H1 (cell line): ENCODE measurements at regions not wholly inside any gene's neighbourhood (a gene's known extent, or its start where the extent isn't known, plus 50 kb on each side); places are given as distances from the start of the nearest gene placed in this dataset.

Experiments
- CTCF ChIA-PET: fragments of 300-600 bp; sonication (Branson Sonifier 250); formaldehyde crosslinking; loops from one replicate; lab custom pipeline; 2021; ENCODE audit not compliant: partially characterized antibody; lab: Charles Lee
- POLR2A ChIA-PET: fragments of 300-600 bp; sonication (Branson Sonifier 250); formaldehyde crosslinking; loops from one replicate; lab custom pipeline; 2021; ENCODE audit warnings: inconsistent platforms; ENCODE audit not compliant: partially characterized antibody; lab: Charles Lee
- DNase-seq, 2 experiments: peaks; one replicate each; pipeline versions ENCODE4 v3.0.0 to v3.0.0-alpha.2; 2010 to 2022; ENCODE audit warnings: low spot score in 2 of 2, low read depth in 1 of 2, mixed read lengths in 1 of 2
- FAIRE-seq: peaks from 2 replicates; lab custom pipeline; 2011; peaks lifted over from hg19 to GRCh38; lab: Jason Lieb, UNC
- H2AFZ ChIP-seq: 2 replicates; pipeline ENCODE4 v1.8.1; 2012; ENCODE audit warnings: low read length, inconsistent platforms
- H2AK5ac ChIP-seq: 2 replicates; pipeline ENCODE4 v1.6.1; 2013; ENCODE audit warnings: low read depth, low read length
- H2BK120ac ChIP-seq: replicated peaks from 2 replicates; pipeline ENCODE3; 2013; ENCODE audit warnings: low read depth, low read length, inconsistent platforms
- H2BK12ac ChIP-seq: 2 replicates; pipeline ENCODE4 v1.6.1; 2013; ENCODE audit warnings: low read depth, low read length
- H2BK15ac ChIP-seq: 2 replicates; pipeline ENCODE4 v1.6.1; 2013; ENCODE audit warnings: low read length
- H2BK20ac ChIP-seq: 2 replicates; pipeline ENCODE4 v1.6.1; 2013; ENCODE audit warnings: low read length
- H2BK5ac ChIP-seq: 2 replicates; pipeline ENCODE4 v1.6.1; 2013; ENCODE audit warnings: low read depth, low read length
- H3K14ac ChIP-seq: 2 replicates; pipeline ENCODE4 v1.6.1; 2013; ENCODE audit warnings: inconsistent platforms; ENCODE audit not compliant: insufficient read length
- H3K18ac ChIP-seq: 2 replicates; pipeline ENCODE4 v1.6.1; 2013; ENCODE audit warnings: low read length; ENCODE audit errors: extremely low read depth
- H3K23ac ChIP-seq: 2 replicates; pipeline ENCODE4 v1.6.1; 2013; ENCODE audit warnings: inconsistent platforms; ENCODE audit not compliant: insufficient read length
- H3K23me2 ChIP-seq: 2 replicates; pipeline ENCODE4 v1.6.1; 2013; ENCODE audit warnings: low read depth, low read length
- H3K27ac ChIP-seq: 2 replicates; pipeline ENCODE4 v1.6.1; 2011; ENCODE audit warnings: low read depth, low read length, inconsistent platforms
- H3K27me3 ChIP-seq, 4 experiments: replicated peaks in 1 of 4; 1 replicate in 1 of 4; 2 replicates in 3 of 4; pipeline versions ENCODE4 v1.6.1 to v1.8.1; 2011 to 2013; ENCODE audit warnings: low read length in 3 of 4, mild to moderate bottlenecking in 3 of 4, inconsistent platforms in 2 of 4, mixed read lengths in 2 of 4, moderate library complexity in 1 of 4; ENCODE audit not compliant: control insufficient read depth in 3 of 4, insufficient read depth in 3 of 4; ENCODE audit errors: extremely low read depth in 1 of 4
- H3K36me3 ChIP-seq, 4 experiments: 2 replicates each; pipeline versions ENCODE4 v1.6.1 to v1.8.1; 2011 to 2013; ENCODE audit warnings: mild to moderate bottlenecking in 4 of 4, low read length in 3 of 4, moderate library complexity in 2 of 4, control low read depth in 1 of 4, inconsistent platforms in 1 of 4; ENCODE audit not compliant: insufficient read depth in 4 of 4, control insufficient read depth in 2 of 4
- H3K4ac ChIP-seq: replicated peaks from 2 replicates; pipeline ENCODE3; 2013; ENCODE audit warnings: low read length, low read depth, mixed read lengths, inconsistent platforms; ENCODE audit not compliant: insufficient read length
- H3K4me1 ChIP-seq, 4 experiments: replicated peaks in 1 of 4; 1 replicate in 1 of 4; 2 replicates in 3 of 4; pipeline versions ENCODE4 v1.6.1 to v1.8.1; 2011 to 2013; ENCODE audit warnings: low read length in 3 of 4, inconsistent platforms in 2 of 4, mixed read lengths in 1 of 4; ENCODE audit not compliant: insufficient read depth in 4 of 4, control insufficient read depth in 3 of 4
- H3K4me2 ChIP-seq, 2 experiments: 2 replicates each; pipeline versions ENCODE4 v1.6.1 to v1.8.1; 2011 to 2013; ENCODE audit warnings: low read depth in 2 of 2, low read length in 2 of 2, control low read depth in 1 of 2, inconsistent platforms in 1 of 2, mild to moderate bottlenecking in 1 of 2; ENCODE audit not compliant: insufficient read depth in 1 of 2
- H3K4me3 ChIP-seq, 4 experiments: fragments of 200-600, 300-600 bp in 1 of 4; sonication (generic), shearing (Covaris generic), sonication (Bioruptor Twin) in 1 of 4; 2 replicates each; pipeline versions ENCODE4 v1.5.1 to v1.8.1; 2011 to 2016; ENCODE audit warnings: low read length in 4 of 4, low read depth in 3 of 4, control low read depth in 2 of 4, inconsistent platforms in 2 of 4, mild to moderate bottlenecking in 2 of 4, mixed read lengths in 1 of 4, moderate library complexity in 1 of 4; ENCODE audit not compliant: insufficient read depth in 2 of 4; ENCODE audit errors: extremely low read depth in 1 of 4
- H3K56ac ChIP-seq: replicated peaks from 2 replicates; pipeline ENCODE3; 2013; ENCODE audit warnings: low read depth, mild to moderate bottlenecking, mixed read lengths, low read length, inconsistent platforms; ENCODE audit not compliant: insufficient read length
- H3K79me1 ChIP-seq: 2 replicates; pipeline ENCODE4 v1.6.1; 2013; ENCODE audit warnings: low read depth, low read length, control low read depth
- H3K79me2 ChIP-seq, 2 experiments: 2 replicates each; pipeline versions ENCODE4 v1.6.1 to v1.8.1; 2012 to 2013; ENCODE audit warnings: low read length in 2 of 2, mild to moderate bottlenecking in 2 of 2, inconsistent platforms in 1 of 2; ENCODE audit not compliant: insufficient read depth in 2 of 2, control insufficient read depth in 1 of 2
- H3K9ac ChIP-seq, 4 experiments: replicated peaks in 1 of 4; 1 replicate in 1 of 4; 2 replicates in 3 of 4; pipeline versions ENCODE4 v1.6.1 to v1.8.1; 2011 to 2013; ENCODE audit warnings: low read depth in 3 of 4, low read length in 3 of 4, control low read depth in 2 of 4, mild to moderate bottlenecking in 2 of 4, moderate library complexity in 2 of 4, inconsistent platforms in 1 of 4; ENCODE audit errors: extremely low read depth in 1 of 4
- H3K9me3 ChIP-seq, 2 experiments: 2 replicates each; pipeline versions ENCODE4 v1.6.1 to v1.8.1; 2012 to 2013; ENCODE audit warnings: mild to moderate bottlenecking in 2 of 2, moderate library complexity in 2 of 2, control low read depth in 1 of 2, inconsistent platforms in 1 of 2, low read depth in 1 of 2, low read length in 1 of 2, mixed read lengths in 1 of 2; ENCODE audit not compliant: insufficient read depth in 2 of 2
- H4K20me1 ChIP-seq, 2 experiments: replicated peaks in 1 of 2; 2 replicates each; pipeline versions ENCODE3 to v1.8.1; 2011 to 2013; ENCODE audit warnings: inconsistent platforms in 2 of 2, low read length in 2 of 2, mild to moderate bottlenecking in 1 of 2; ENCODE audit not compliant: insufficient read depth in 2 of 2, control insufficient read depth in 1 of 2
- H4K5ac ChIP-seq: 2 replicates; pipeline ENCODE4 v1.6.1; 2013; ENCODE audit warnings: low read length, low read depth, mixed read lengths, inconsistent platforms; ENCODE audit not compliant: insufficient read length
- H4K8ac ChIP-seq: 2 replicates; pipeline ENCODE4 v1.8.0; 2013; ENCODE audit warnings: mild to moderate bottlenecking, moderate library complexity, low read length, inconsistent platforms; ENCODE audit not compliant: insufficient read depth; ENCODE audit errors: extremely low read depth
- H4K91ac ChIP-seq: replicated peaks from 2 replicates; pipeline ENCODE3; 2013; ENCODE audit warnings: low read length, mixed read lengths, inconsistent platforms; ENCODE audit not compliant: insufficient read length
- ASH2L ChIP-seq: fragments of 200-600, 300-600 bp; sonication (generic); IDR thresholded peaks from one replicate; pipeline ENCODE4 v1.7.1; 2017; ENCODE audit warnings: low read length
- CBX5 ChIP-seq: fragments of 300-800, 300-1000 bp; sonication (generic); IDR thresholded peaks from 2 replicates; pipeline ENCODE4 v1.7.1; 2016; ENCODE audit warnings: antibody characterized with exemption, low read length, low read depth
- CHD1 ChIP-seq: IDR thresholded peaks from 2 replicates; pipeline ENCODE4 v1.6.1; 2012; ENCODE audit warnings: low read depth, low read length, improper control_type of control experiment
- CREB1 ChIP-seq: IDR thresholded peaks from 2 replicates; pipeline ENCODE4 v1.6.1; 2012; ENCODE audit warnings: inconsistent platforms
- EGR1 ChIP-seq: IDR thresholded peaks from 2 replicates; pipeline ENCODE4 v1.6.1; 2011; ENCODE audit warnings: low read depth, low read length, borderline replicate concordance
- FOSL1 ChIP-seq: IDR thresholded peaks from 2 replicates; pipeline ENCODE4 v1.6.1; 2011; ENCODE audit warnings: mild to moderate bottlenecking, low read depth, low read length, moderate library complexity; ENCODE audit not compliant: insufficient read depth
- GABPA ChIP-seq: IDR thresholded peaks from 2 replicates; pipeline ENCODE4 v1.6.1; 2011; ENCODE audit warnings: mild to moderate bottlenecking, low read length, moderate library complexity, borderline replicate concordance; ENCODE audit not compliant: insufficient read depth
- HDAC2 ChIP-seq, 2 experiments: fragments of 300-600 bp in 1 of 2; sonication (generic) in 1 of 2; IDR thresholded peaks; 2 replicates each; pipeline ENCODE4 v1.6.1; 2011 to 2012; ENCODE audit warnings: low read depth in 2 of 2, low read length in 2 of 2, mild to moderate bottlenecking in 2 of 2, moderate library complexity in 2 of 2, borderline replicate concordance in 1 of 2, inconsistent platforms in 1 of 2
- JUN ChIP-seq: IDR thresholded peaks from 2 replicates; pipeline ENCODE4 v1.6.1; 2011; ENCODE audit warnings: low read depth, mild to moderate bottlenecking, improper control_type of control experiment, low read length
- KDM1A ChIP-seq: fragments of 200-600, 300-600 bp; sonication (generic); IDR thresholded peaks from 2 replicates; pipeline ENCODE4 v1.7.1; 2016; ENCODE audit warnings: mild to moderate bottlenecking, low read length, borderline replicate concordance
- POU5F1 ChIP-seq: IDR thresholded peaks from 2 replicates; pipeline ENCODE4 v1.6.1; 2011; ENCODE audit warnings: low read depth, mild to moderate bottlenecking, low read length, moderate library complexity
- RNF2 ChIP-seq: fragments of 200-900, 300-1000 bp; sonication (generic); IDR thresholded peaks from 2 replicates; pipeline ENCODE4 v1.7.1; 2016; ENCODE audit warnings: borderline replicate concordance, low read depth, mild to moderate bottlenecking, antibody characterized with exemption, low read length; ENCODE audit not compliant: poor library complexity, severe bottlenecking; ENCODE audit errors: missing control alignments
- SIRT6 ChIP-seq: IDR thresholded peaks from one replicate; pipeline ENCODE4 v1.7.1; 2012; ENCODE audit warnings: low read length, inconsistent platforms
- TBP ChIP-seq: IDR thresholded peaks from 2 replicates; pipeline ENCODE4 v1.6.1; 2011; ENCODE audit warnings: low read depth, low read length, improper control_type of control experiment
- WGBS, 2 experiments: shearing (Covaris generic) in 1 of 2; methylation state at CpG; one replicate each; pipeline versions ENCODE4 v1.1.6 to v1.1.7; 2013 to 2015; ENCODE audit warnings: low lambda C conversion rate in 2 of 2, mixed read lengths in 2 of 2, inconsistent platforms in 1 of 2, low coverage in 1 of 2, missing lambda C conversion rate in 1 of 2; ENCODE audit not compliant: insufficient replicate concordance in 2 of 2, insufficient coverage in 1 of 2, insufficient read length in 1 of 2; ENCODE audit errors: extremely low coverage in 1 of 2, missing lambda C conversion rate in 1 of 2; 5-methylcytosine and 5-hydroxymethylcytosine counted together

GRCh38 chr17:27368151-27368795 is 74.4 kb downstream of the WSB1 start:
- H2BK20ac ChIP-seq: no peak overlapping the region
- H3K4me2 ChIP-seq: no peak overlapping the region
- H3K79me2 ChIP-seq: no peaks in the 10 kb centered on the region
- H2BK5ac ChIP-seq: no peak overlapping the region
- H3K27me3 ChIP-seq: no peaks in the 10 kb centered on the region
- H3K23me2 ChIP-seq: no peaks in the 10 kb centered on the region
- H4K5ac ChIP-seq: no peak overlapping the region
- ChIA-PET CTCF (interaction anchor here (0.8 to 10.3 kb wide), 2 partner anchors 13 kb away, joined by 3 to 76 read pairs; no protein-coding TSS in a partner anchor), POLR2A (interaction anchor here (3.2 kb wide), 1 partner anchor 12 kb away, joined by 9 read pairs; no protein-coding TSS in a partner anchor)
- TF ChIP-seq EGR1 (no peak), CBX5 (no peak), RNF2 (no peak), CHD1 (no peak), GABPA (no peak), JUN (no peak), TBP (no peak), KDM1A (no peak), FOSL1 (no peak), HDAC2 (IDR thresholded peaks at IDR 0.05; ENCODE audit: borderline replicate concordance in 1 of 2, low read depth in 2 of 2, low read length in 2 of 2) (no peak), CREB1 (no peak), POU5F1 (no peak), ASH2L (no peak), SIRT6 (no peak)
- no peak overlapping the region for H4K8ac ChIP-seq
- H2AFZ ChIP-seq: no peak overlapping the region
- H3K9ac ChIP-seq: no peak overlapping the region
- no peak overlapping the region for H3K27ac ChIP-seq
- no peak overlapping the region for H3K56ac ChIP-seq
- no peak overlapping the region for H3K14ac ChIP-seq
- FAIRE-seq (no peak), DNase-seq (no peak)
- H2AK5ac ChIP-seq: no peak overlapping the region
- no peak overlapping the region for H4K91ac ChIP-seq
- no peak overlapping the region for H2BK120ac ChIP-seq
- no peak overlapping the region for H3K4me3 ChIP-seq
- no peak overlapping the region for H3K23ac ChIP-seq
- no peak overlapping the region for H3K4ac ChIP-seq
- no peak overlapping the region for H2BK15ac ChIP-seq
- 77% methylated on average over 4 of the region's 4 CpGs; no CpG with 5 or more reads in 1 of the 2 experiments for WGBS, 2 experiments
- H3K18ac ChIP-seq: no peak overlapping the region
- H3K9me3 ChIP-seq: peaks cover 6 to 11% of the 10 kb centered on the region in 2 experiments; a peak in 2 of 4 replicates
- no peaks in the 10 kb centered on the region for H3K79me1 ChIP-seq
- H3K4me1 ChIP-seq: no peaks in the 10 kb centered on the region; a peak in 2 of 7 replicates
- H3K36me3 ChIP-seq: no peaks in the 10 kb centered on the region
- no peak overlapping the region for H2BK12ac ChIP-seq
- no peaks in the 10 kb centered on the region for H4K20me1 ChIP-seq
